Activated effector memory CD4-positive, alpha-beta T cell treated with anti-CD3 and anti-CD28 coated beads, Interleukin-2, amount 50 U/mL, for 16 hours (primary cell): ENCODE measurements at regions not wholly inside any gene's neighbourhood (a gene's known extent, or its start where the extent isn't known, plus 50 kb on each side); places are given as distances from the start of the nearest gene placed in this dataset.

Experiments
- DNase-seq: peaks from one replicate; pipeline ENCODE4 v3.0.0-alpha.2; 2020

DNA sequence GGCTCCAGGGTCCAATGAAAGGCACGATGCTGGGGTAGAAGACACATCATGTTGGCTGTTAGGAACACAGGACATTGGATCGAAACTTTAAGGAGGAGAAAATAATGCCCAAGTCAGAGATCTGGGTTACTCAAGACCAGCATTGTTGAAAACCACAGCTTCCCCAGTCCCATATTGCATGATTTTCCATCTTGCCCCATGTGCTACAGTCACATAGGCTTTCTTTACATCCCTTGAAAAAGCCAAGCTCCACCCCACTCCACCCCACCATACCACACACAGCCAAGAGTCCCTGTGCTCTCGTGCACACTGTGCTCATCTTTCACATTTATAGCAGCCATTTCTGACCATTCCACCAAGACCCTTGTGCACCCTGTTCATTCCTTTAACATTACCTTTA, 636.2 kb downstream of the DIAPH3 start:
- no peak for DNase-seq

DNA sequence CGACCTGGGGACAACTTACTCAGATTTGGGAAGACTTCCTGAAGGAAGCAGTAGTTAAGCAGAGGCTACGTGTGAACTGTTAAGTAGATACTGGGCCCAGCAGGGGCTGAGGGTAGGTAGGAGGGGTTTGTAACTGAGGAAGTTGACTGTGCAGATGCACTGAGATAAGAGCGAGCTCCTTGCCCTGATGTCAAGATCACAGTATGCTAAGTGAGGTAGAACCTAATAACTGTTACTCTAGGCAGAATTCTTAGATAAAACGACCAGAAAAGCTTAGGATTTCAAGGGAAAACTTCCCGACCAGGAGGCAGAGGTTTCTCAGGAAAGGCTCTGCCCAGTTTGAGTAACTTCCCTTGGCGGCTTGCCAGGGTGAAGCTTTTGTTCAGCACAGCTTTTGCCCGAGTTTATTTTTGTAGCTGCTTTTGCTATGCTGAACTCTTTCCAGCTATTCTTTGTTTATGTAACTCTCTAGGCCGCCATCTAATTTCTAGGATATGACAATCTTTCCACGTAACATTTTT, 632.1 kb downstream of the DIAPH3 start:
- DNase-seq, result no peak

DNA sequence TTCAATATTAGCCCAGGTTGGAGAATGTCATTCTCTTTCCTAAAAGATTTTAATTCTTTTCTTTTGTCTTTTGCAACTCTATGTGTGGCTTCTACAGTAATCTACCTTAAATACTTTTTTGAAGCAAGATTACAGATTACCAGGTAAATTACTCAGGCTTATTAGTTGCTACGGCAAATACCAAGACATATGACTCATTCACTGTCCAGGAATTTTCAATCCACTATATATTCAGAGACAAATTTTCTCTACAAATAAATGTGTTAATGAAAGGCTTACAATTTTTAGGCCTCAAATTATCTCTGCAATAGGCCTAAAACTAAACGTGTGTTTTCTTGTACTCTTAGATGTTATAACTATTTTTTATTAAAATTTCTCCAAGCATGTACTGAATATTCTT, 631.3 kb downstream of the DIAPH3 start:
- DNase-seq, result no peak

DNA sequence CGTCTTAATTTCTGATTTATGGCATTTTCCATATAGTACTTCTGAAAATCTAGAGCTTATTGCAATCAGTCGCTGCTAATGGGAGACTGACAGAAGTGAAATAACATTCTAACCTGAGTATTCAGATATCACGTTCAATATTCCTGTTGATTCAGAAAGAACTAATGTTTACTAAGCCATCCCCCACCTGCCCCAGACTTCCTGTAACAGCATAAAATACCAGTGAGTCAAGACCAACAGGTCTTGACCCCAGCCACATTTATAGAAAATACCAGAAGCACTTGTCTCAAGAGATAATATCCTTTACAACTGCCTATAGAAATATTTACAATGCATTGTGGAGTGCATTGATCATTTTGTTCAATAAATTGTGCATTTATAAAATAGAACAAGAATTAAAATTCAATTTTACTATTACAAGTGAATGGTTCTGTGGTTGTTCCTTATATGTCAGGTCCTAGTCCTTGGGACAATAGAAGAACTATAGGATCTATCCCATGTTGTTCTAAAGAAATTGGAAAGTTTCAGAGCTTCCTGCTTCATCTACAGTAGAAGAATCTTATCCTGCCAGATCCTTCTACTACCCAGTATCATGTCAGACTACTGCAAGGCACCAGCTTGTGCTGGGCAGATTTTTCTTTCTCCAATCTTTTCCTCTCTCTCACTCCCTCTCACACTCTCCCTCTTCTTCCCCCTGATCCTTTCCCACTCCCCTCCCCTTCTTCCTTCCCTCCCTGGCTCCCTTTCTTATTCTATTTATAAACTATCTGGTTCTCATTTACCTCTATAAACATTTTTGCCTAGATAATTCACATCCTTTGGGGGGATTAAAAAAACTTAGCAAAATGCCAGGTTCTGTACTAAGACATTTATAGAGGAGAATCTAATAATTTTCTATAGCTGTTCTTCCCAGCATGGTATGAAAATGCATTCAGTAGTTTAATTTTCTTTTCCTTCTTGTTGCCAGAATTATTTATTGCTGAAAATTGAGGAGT, 629.9 kb downstream of the DIAPH3 start:
- DNase-seq, result no peak

DNA sequence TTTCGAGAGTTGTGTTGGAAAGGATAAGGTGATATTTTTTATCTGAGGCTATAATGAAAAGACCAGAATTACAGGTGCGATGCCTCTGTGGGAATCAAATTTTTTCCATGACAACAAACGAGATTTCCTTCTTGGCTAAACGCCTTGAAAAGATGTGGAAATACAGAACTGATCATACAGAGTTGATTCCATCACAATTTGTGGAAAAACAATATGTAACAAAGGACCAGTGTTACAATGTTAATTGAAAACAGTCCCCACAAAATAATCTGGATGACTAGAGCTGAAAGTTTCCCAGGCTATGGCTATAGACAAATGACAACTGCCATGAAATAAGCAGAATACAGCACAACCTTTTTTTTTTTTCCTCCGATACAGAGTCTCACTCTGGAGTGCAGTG, 628.9 kb downstream of the DIAPH3 start:
- DNase-seq, result no peak

DNA sequence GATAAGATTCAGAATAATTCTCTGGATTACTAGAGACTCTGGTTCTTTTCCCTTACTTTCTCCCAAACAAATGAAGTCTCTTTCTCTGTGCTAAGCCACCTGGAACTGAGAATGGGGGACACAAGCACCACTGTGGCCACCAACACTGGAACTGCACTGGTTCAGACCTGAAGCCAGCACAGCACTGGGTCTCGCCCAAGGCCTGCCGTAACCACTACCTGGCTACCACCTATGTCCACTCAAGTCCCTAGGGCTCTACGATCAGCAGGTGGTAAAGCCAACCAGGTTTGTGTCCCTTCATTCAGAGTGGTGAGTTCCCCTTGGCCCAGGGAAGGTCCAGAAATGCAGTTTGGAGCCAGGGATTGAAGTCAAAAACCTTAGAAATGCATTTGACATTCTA, 626.2 kb downstream of the DIAPH3 start:
- no peak for DNase-seq

DNA sequence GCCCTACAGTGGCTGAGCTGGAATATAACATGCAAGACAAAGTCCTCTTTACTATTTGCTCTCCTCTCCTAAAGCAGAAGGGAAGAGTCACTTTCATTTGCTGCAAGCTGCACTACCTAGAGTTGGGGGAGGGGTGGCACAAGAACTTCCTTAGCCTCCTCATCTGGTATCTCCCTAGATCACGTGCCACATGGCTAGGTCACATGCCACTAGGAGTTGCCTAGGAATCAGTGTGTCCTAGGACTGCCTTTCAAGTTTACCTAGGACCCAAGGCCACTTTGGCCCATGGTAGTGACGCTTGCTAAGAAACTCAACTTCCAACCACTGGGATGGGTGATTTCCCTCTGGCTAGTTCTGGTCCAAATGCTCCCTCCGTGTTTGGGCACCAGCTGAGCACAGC, 625.2 kb downstream of the DIAPH3 start:
- DNase-seq, result no peak

DNA sequence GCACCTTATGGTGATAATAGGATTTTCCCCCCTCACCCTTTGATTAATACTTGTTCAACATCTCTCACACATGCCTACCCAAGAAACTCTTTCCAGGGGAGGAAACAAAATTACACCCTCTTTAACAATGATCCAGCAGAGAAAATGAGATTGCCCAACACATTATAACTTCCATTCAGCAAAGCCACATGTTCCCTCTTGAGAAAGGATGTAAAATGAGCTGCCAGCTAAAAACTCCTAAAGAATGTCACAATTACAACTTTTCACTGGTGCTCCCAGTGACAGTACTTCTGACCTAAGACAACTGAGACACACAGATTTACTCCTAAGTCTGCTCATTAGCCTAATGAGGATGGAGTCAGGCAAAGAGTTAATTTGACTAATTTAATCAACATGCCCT, 621.4 kb downstream of the DIAPH3 start:
- DNase-seq, result no peak

DNA sequence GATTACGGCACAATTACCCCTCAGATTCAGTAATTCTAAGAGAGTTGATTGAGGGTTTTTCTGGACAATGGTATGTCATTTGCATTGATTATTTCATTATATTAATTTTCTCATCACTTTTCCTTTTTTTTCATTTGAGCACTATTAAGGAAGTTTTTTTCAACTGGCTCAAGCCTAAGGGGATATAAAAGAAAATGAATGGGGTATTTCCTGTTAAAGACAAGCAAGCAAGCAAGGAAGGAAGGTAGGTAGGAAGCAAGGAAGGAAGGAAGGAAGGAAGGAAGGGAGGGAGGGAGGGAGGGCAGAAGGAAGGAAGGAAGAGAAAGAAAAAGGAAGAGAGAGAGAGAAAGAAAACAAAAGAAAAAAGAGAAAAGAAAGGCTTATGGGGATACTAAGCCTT, 620.3 kb downstream of the DIAPH3 start:
- DNase-seq, result no peak

DNA sequence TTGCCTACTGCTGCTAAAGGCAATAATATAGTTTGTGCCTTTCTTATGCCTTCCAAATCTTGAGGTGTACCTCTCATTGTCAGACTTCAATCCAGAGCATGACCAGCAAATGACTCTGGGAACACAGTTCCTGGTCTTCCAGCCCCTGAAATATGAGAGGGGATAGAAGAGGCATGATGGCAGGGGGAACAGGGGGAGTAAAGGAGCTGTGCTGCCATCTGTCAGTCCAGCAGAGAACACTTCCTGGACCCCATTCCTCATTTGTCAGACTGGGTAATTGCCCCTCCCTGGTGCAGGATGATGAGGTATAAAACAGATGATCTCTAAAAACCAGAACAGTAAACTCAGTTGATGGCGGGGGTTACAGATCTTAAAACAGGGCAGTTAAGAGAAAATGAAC, 618.7 kb downstream of the DIAPH3 start:
- DNase-seq, result no peak

DNA sequence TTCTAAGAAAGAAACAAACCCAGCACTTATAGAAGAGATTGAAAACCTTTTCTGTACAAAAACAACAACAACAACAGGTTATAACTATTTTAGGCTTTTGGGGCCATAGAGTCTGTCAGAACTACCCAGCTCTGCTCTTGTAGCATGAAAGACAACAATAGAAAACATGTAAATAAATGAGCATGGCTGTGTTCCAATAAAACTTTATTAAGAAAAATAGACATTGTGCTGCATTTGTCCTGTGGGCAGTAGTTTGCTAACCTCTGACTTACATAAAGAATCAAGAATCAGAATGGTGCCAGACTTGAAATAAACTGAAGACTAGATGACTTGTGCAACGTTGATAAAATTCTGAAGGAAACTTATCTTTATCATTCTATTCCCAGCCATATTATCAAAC, 617.5 kb downstream of the DIAPH3 start:
- no peak for DNase-seq

DNA sequence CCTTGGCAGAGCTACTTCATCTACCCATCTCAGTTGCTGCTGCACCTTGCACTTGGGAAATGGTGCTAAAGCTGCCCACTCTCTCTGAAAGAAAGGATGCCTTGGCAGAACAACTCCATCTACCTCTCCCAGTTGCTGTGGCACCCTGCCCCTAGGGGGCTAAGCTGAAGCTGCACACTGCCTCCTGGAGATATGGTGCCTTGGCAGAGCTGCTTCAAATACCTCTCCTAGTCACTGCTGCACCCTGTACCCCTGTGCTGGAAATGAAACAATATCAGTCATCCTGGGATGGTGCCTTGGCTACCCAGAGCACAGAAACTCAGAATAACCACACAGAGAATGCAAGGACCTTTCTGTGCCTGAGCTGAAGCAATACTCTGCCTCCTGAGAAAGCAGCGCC, 615.8 kb downstream of the DIAPH3 start:
- DNase-seq, result no peak

DNA sequence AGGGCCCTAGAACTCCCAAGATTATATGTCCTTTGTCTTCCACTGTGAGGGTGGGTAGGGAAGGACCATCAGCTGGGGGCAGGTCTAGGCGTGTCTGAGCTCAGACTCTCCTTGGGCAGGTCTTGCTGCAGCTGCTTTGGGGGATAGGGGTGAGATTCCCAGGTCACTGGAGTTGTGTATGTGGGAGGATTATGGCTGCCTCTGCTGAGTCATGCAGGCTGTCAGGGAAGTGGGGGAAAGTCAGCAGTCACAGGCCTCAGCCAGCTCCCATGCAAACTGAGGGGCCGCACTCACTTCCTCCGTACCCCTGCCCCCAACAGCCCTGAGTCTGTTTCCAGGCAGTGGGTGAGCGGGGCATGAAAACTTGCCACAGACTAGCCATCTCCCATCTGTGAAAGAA, 600.8 kb downstream of the DIAPH3 start:
- DNase-seq, result no peak

DNA sequence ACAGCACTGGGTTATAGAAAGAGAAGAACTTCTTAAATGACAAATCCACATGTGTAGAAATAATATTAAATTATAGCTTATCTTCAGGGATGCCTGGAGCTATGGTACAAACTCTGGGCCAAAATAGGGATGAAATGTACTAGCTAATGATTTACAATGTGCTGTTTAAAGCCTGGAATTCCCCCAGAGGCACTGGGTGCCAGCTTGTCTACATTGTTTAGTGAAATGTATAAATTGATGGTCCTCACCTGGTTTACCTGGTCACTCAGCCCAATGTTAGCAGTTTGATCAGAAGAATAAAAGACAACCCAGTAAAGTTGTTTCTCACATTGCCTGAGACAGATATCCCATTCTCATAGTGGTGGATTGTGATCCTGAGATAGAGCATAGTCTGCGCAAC, 597.2 kb downstream of the DIAPH3 start:
- DNase-seq, result no peak

DNA sequence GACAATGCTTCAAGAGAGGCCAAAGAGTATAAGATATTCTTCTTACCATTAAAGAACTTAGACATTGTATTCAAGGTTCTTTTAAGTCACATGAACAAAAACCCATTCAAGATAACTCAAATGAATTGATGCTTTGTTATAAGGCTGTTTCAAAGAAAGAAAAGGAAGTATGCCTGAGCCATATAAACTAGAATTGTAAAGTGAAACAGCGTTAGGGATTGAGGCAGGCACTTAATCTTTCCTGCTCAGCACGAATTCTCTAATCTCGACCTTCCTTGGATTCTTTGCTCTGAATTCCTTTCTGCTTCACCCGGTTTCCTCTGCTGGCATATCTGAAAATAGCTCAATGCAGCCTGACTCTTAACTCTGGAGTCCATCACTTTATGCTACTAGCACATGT, 595.4 kb downstream of the DIAPH3 start:
- DNase-seq, result no peak

DNA sequence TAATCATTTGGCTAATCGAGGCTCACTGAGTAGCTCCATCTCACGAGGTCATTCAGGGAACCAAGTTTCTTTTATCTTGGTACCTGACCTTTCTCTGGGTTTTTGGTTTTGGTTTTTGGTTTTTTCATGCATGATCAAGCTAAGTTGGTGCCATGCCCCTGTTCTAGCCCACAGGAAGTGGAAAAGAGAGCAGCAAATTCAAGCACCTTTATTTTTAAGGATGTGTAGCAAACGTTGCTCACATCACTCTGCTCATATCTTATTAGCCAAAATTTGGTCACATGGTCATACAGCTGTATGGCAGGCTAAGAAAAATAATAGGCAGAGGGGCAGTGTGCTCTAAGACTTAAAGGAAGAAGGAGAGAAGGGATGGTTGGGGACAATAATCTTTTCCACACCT, 593.5 kb downstream of the DIAPH3 start:
- no peak for DNase-seq

DNA sequence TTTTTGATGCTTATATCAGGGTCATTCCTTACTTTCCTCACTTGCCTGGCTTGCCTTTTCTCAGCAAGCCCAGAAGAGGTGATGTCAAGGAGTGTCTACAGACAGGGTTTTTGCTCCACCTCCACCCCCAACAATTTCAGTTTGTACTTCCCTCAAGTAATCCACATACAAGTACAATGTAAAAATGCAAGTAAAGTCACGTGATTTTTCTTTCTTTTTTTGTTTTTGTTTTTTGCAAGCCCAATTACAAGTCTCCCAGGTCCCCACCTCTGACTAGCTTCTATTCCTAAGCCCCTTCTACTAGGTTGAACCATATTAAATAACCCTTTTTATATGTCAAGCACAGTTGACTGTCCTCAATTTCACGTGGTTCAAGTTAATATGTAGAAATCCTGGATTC, 579.6 kb downstream of the DIAPH3 start:
- DNase-seq, result no peak

DNA sequence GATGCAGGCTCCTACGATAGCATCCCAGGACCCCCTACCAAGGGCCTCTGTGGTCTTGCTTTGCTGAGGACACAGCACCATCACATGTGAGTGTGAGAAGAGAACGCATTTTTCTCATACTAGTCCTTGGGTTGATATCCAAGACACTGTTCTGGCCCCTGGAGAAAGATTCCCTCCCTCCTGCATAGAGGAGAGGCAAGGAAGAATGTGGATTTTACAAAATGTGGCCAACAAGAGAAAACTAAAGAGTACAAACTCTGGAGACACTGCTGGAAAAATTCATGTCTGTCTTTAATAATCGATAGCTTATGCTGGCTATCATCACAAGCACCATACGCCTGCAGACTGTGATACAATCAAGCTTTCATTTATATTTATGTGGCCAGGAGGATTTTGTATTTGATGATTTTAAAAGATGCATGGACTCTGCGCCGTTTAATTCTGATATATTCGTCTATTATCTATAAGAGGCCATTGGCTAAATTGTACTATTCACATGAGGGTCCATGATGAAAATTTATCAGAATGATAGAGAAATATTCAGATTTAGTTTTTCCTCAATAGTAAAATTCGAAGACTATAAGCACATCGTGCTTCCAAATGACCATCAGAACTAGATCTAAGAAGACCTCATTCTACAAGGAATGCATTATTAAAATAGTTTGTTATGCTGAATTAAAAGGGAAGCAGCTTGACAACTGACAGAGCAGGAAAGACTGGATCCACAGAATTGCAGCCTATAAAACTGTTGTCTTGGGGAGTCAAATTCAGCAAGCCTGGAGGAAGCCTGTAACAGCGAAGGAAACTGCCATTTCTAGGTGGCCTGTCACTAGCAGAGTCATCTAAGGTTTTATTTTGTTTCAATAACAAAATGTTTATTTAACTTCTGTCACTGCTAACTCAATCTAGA, 578.7 kb downstream of the DIAPH3 start:
- no peak for DNase-seq

DNA sequence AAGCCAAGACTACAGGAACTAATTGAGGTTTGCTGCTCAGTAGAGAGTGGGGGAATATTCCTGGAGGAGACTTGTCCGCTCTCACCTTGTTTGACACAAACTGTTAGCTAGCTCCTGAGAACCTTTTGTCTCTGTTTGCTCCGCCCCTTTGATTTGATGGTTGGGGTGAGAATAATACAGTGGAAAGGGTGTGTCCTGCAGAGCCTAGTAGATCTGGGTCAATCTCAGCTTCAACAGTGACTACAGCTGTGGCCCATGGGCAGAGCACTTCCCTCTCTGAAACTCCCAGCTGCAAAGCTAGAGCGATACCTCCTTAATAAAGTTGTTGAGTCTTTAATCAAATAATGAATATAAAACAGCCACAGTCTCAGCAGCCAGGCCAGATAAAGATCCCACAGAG, 576.7 kb downstream of the DIAPH3 start:
- DNase-seq, result no peak

DNA sequence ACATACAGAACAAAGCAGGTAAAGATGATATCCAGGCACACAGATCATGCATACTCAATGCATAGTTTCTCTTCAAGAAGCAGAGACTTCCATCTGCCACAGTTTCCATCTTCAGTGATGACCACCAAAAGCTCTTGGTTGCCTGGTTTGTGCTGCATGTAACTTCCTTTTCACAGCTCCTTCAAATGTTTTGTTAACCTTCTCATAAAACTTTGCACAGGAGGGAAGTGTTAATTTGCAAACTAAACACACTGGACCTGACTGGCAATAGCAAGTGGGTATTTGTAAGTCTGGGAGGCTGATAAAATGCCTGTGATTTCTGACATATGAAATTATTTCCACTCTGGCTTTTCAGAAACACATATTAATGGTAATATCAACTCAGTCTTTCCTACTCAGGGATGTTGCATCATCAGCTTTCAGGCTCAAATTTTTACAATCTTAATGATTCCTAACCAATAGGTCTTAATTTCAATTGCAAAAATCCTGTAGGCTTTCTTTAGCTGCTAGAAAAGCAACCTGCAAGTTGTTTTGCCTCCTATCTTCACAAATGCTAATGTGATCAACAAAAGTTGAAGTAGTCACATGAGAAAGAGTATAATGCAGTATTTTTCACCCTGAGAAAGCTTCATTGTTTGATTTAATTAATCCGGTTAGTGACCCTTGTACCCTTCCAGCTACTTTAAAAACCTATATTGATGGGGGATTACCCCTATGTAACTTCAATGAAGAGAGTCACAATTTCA, 575.6 kb downstream of the DIAPH3 start:
- no peak for DNase-seq

DNA sequence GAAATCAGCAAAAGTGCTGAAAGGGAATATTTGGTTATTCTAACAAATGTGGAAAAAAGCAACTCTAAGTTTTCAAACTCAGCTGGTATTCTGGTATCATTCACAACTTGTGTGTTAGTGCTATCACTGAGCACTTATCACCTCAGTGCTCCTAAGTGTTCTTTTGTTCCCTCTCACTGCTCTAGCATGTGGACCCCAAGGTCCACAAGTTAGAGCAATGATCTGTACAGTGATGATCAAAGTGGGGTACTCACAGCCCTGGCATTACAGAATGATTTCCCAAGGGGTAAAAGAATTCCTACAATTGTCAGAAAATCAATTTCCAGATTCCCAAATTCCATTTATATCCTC, 575.0 kb downstream of the DIAPH3 start:
- no peak for DNase-seq

DNA sequence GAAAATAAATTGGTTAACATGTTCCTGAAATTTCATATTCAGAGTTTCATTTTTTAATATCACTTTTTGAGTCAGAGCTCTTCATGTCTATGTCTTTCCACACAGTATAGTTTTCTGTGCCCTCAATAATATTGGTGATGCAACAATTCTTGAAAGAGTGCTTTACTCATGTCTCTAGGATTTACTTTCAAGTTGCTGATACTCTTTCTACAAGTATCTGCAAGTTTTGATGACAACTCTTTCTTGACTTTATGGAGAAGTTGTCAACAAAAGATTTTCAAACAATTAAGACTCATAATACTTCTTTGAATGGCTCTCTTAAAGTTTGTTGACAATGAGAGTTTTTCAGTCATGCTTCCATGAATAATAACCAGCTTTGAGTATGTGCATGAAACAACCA, 561.7 kb downstream of the DIAPH3 start:
- DNase-seq, result no peak

DNA sequence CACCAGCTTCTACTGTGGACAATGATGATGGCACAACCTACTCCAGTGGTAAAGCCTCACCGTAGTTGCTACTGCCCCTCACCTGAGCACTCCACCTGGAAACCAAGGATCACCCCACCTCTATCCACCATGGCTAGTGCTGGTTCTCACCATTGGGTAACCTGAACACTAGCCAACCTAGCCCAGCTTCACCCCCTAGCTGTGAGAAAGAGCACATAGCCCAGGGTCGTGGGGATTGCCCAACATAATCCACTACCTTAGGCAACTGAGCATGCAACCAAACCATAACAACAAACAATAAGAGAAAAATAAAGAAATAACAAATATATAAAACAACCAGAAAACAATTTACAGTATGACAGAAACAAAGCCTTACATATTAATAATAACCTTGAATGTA, 560.1 kb downstream of the DIAPH3 start:
- no peak for DNase-seq
